ENCODE measurements at regions not wholly inside any gene's neighbourhood (a gene's known extent, or its start where the extent isn't known, plus 50 kb on each side); places are given as distances from the start of the nearest gene placed in this dataset.
"Not testable (repeated sequence)": the region's sequence is repeated elsewhere in the genome, so short reads cannot be mapped to it uniquely, and the experiment has no call there.

- no peak for TF ChIP-seq CTCF (IDR thresholded peaks at IDR 0.05; ENCODE audit: low read depth, low read length)
- H3K4me3 ChIP-seq (replicated peaks in 1 of 2; ENCODE audit: low read depth in 2 of 2, low read length in 2 of 2): no peak overlapping the region
- no peak for DNase-seq (ENCODE audit: low read depth in 2 of 2)
These were observed 53.9 kb upstream of the LYZL2 start for GRCh38 chr10:30683496-30683895.

GRCh38 chr10:30682377-30683199, 53.0 kb upstream of the LYZL2 start:
- H3K4me3 ChIP-seq (replicated peaks in 1 of 2; ENCODE audit: low read depth in 2 of 2, low read length in 2 of 2): not testable (repeated sequence)
- DNase-seq (ENCODE audit: low read depth in 2 of 2): peak; percentile 83 to 97

- TF ChIP-seq CTCF (IDR thresholded peaks at IDR 0.05; ENCODE audit: low read depth, low read length): no peak
- H3K4me3 ChIP-seq (replicated peaks in 1 of 2; ENCODE audit: low read depth in 2 of 2, low read length in 2 of 2): no peak overlapping the region
- no peak for DNase-seq (ENCODE audit: low read depth in 2 of 2)
These were observed 51.4 kb upstream of the LYZL2 start for GRCh38 chr10:30680908-30681307.

All from cardiac fibroblast (primary cell).